Adrenal gland (tissue), 5 donors: ENCODE measurements at regions not wholly inside any gene's neighbourhood (a gene's known extent, or its start where the extent isn't known, plus 50 kb on each side); places are given as distances from the start of the nearest gene placed in this dataset.

Source experiments
- CTCF ChIP-seq, 6 experiments: fragments of 450-650 bp in 4 of 6; fragments of 200-600 bp in 2 of 6; sonication (generic) in 1 of 6; IDR thresholded peaks; 1 replicate in 5 of 6; 2 replicates in 1 of 6; pipeline versions ENCODE4 v1.5.1 to v1.8.0; 2016 to 2021; ENCODE audit warnings: antibody characterized with exemption in 6 of 6, mild to moderate bottlenecking in 2 of 6, moderate library complexity in 1 of 6
- POLR2A ChIP-seq, 2 donors: fragments of 450-650 bp; IDR thresholded peaks; one replicate each; pipeline ENCODE4 v1.6.1; 2017; ENCODE audit warnings: antibody characterized with exemption in 2 of 2, mild to moderate bottlenecking in 2 of 2, moderate library complexity in 1 of 2
- donor health status: DM: no; HTN: no; CAD: no.

DNA sequence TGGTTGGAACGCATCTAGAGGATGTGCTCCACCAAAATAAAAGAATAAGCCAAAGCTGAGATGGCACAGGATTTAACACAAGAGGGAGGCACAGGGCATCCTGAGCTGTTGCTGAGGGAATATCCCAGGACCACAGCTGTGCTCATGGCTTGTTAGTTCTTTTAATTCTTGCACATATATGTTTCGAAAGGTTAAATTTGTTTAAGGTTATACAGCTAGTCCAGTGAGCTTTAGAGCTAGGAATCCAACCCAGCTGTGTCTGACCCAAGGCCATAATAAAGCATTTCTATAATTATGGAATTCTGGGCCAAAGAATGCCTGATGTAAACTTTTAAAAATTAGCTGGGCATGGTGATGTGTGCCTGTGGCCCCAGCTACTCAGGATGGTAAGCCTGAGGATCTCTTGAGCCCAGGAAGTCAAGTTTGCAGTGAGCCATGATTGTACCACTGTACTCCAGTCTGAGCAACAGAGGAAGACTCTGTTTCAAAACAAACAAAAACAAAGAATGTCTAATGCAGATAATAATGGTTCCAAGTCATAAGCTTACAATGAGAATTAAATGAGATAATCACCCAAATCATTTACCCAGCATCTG, 66.4 kb upstream of the CCBE1 start:
- TF ChIP-seq POLR2A (IDR thresholded peaks at IDR 0.05) (no peak), CTCF (IDR thresholded peaks at IDR 0.05) (no peak)
